Hematopoietic multipotent progenitor cell (in vitro differentiated cells): ENCODE measurements at regions not wholly inside any gene's neighbourhood (a gene's known extent, or its start where the extent isn't known, plus 50 kb on each side); places are given as distances from the start of the nearest gene placed in this dataset.
"Not testable (repeated sequence)": the region's sequence is repeated elsewhere in the genome, so short reads cannot be mapped to it uniquely, and the experiment has no call there.

ENCODE experiments used
- DNase-seq, 3 donors: peaks; one replicate each; pipeline ENCODE4 v3.0.0-alpha.2; 2011 to 2015; ENCODE audit warnings: low read depth in 2 of 3, low spot score in 2 of 3

- no peak for DNase-seq
Measured at GRCh38 chr19:29015569-29015968, 197.4 kb downstream of the UQCRFS1 start.

GRCh38 chr19:29014857-29015436 is 198.0 kb downstream of the UQCRFS1 start:
- no peak for DNase-seq

- DNase-seq, result no peak
Measured at GRCh38 chr19:29013988-29014387, 199.0 kb downstream of the UQCRFS1 start.

- DNase-seq, result no peak
Measured at GRCh38 chr19:29013325-29013724, 199.6 kb downstream of the UQCRFS1 start.

GRCh38 chr19:29012457-29012856 is 200.5 kb downstream of the UQCRFS1 start:
- no peak for DNase-seq

- DNase-seq, result no peak
Measured at GRCh38 chr19:29010276-29010675, 202.7 kb downstream of the UQCRFS1 start.

- DNase-seq, result no peak
Measured at GRCh38 chr19:29006057-29006735, 206.8 kb downstream of the UQCRFS1 start.

- no peak for DNase-seq
Measured at GRCh38 chr19:29004796-29005195, 208.2 kb downstream of the UQCRFS1 start.

GRCh38 chr19:29003641-29004409 is 209.1 kb downstream of the UQCRFS1 start:
- no peak for DNase-seq

- no peak for DNase-seq
Measured at GRCh38 chr19:29002336-29002735, 210.6 kb downstream of the UQCRFS1 start.

- DNase-seq, result no peak
Measured at GRCh38 chr19:29001597-29002245, 211.2 kb downstream of the UQCRFS1 start.

GRCh38 chr19:29001141-29001581 is 211.8 kb downstream of the UQCRFS1 start:
- DNase-seq, result no peak

GRCh38 chr19:28999724-29000433 is 213.1 kb downstream of the UQCRFS1 start:
- DNase-seq, result no peak

- no peak for DNase-seq
Measured at GRCh38 chr19:28998974-28999373, 214.0 kb downstream of the UQCRFS1 start.

- DNase-seq, result not testable (repeated sequence)
Measured at GRCh38 chr19:28997866-28998265, 215.1 kb downstream of the UQCRFS1 start.

GRCh38 chr19:28990522-28990921 is 222.4 kb downstream of the UQCRFS1 start:
- no peak for DNase-seq

GRCh38 chr19:28989739-28990138 is 223.2 kb downstream of the UQCRFS1 start:
- DNase-seq, result no peak

- DNase-seq, result no peak
Measured at GRCh38 chr19:28988066-28988465, 224.9 kb downstream of the UQCRFS1 start.

- no peak for DNase-seq
Measured at GRCh38 chr19:28987177-28987576, 225.8 kb downstream of the UQCRFS1 start.

GRCh38 chr19:28985201-28985600 is 227.8 kb downstream of the UQCRFS1 start:
- no peak for DNase-seq

- DNase-seq, result no peak
Measured at GRCh38 chr19:28984315-28984714, 228.6 kb downstream of the UQCRFS1 start.
